Renal pelvis (tissue), 1 donor: ENCODE measurements at regions not wholly inside any gene's neighbourhood (a gene's known extent, or its start where the extent isn't known, plus 50 kb on each side); places are given as distances from the start of the nearest gene placed in this dataset.

Experiments used
- DNase-seq: peaks from one replicate; pipeline ENCODE4 v3.0.0-alpha.2; 2013

GRCh38 chr17:13931111-13931526 lies 138.2 kb upstream of the COX10 start:
- DNase-seq: peak; percentile 8

- DNase-seq: no peak
Measured at GRCh38 chr17:13931800-13932460, 137.4 kb upstream of the COX10 start.

- no peak for DNase-seq
Measured at GRCh38 chr17:13933441-13934276, 135.6 kb upstream of the COX10 start.

- no peak for DNase-seq
Measured at GRCh38 chr17:13939222-13939621, 130.1 kb upstream of the COX10 start.

GRCh38 chr17:13940858-13941665 lies 128.2 kb upstream of the COX10 start:
- no peak for DNase-seq

GRCh38 chr17:13941781-13942180 lies 127.5 kb upstream of the COX10 start:
- no peak for DNase-seq

- DNase-seq: no peak
Measured at GRCh38 chr17:13943909-13944308, 125.4 kb upstream of the COX10 start.

- no peak for DNase-seq
Measured at GRCh38 chr17:13947499-13947898, 121.8 kb upstream of the COX10 start.

GRCh38 chr17:13952009-13952750 lies 117.1 kb upstream of the COX10 start:
- peak; percentile 20 for DNase-seq

- DNase-seq: no peak
Measured at GRCh38 chr17:13953841-13954240, 115.5 kb upstream of the COX10 start.

GRCh38 chr17:13957636-13958035 lies 111.7 kb upstream of the COX10 start:
- DNase-seq: no peak

- DNase-seq: no peak
Measured at GRCh38 chr17:13958773-13959172, 110.5 kb upstream of the COX10 start.

- DNase-seq: no peak
Measured at GRCh38 chr17:13961265-13961664, 108.0 kb upstream of the COX10 start.

GRCh38 chr17:13962716-13963240 lies 106.5 kb upstream of the COX10 start:
- no peak for DNase-seq

- DNase-seq: no peak
Measured at GRCh38 chr17:13967416-13967815, 101.9 kb upstream of the COX10 start.

- DNase-seq: no peak
Measured at GRCh38 chr17:13970531-13970930, 98.8 kb upstream of the COX10 start.

- DNase-seq: no peak
Measured at GRCh38 chr17:13973960-13974651, 95.2 kb upstream of the COX10 start.

GRCh38 chr17:13977837-13978236 lies 91.5 kb upstream of the COX10 start:
- no peak for DNase-seq

GRCh38 chr17:13978478-13978877 lies 90.8 kb upstream of the COX10 start:
- DNase-seq: no peak

- DNase-seq: no peak
Measured at GRCh38 chr17:13981881-13982280, 87.4 kb upstream of the COX10 start.

GRCh38 chr17:13984956-13985355 lies 84.3 kb upstream of the COX10 start:
- no peak for DNase-seq
